GM23338 (cell line): ENCODE measurements at regions not wholly inside any gene's neighbourhood (a gene's known extent, or its start where the extent isn't known, plus 50 kb on each side); places are given as distances from the start of the nearest gene placed in this dataset.

Experiments
- ATAC-seq: fragments of 200-7000 bp; cut with Tn5 transposase; 3 replicates; pipeline ENCODE4 v1.9.1; 2020
- DNase-seq: peaks from one replicate; pipeline ENCODE4 v3.0.0-alpha.2; 2015; ENCODE audit warnings: low spot score
- H2AFZ ChIP-seq: fragments of 200-600 bp; sonication (generic); 2 replicates; pipeline ENCODE4 v1.8.0; 2016; ENCODE audit warnings: antibody characterized with exemption, mild to moderate bottlenecking, moderate library complexity
- H3F3A ChIP-seq: fragments of 200-600 bp; sonication (generic); replicated peaks from 2 replicates; pipeline ENCODE4 v1.8.0; 2017; ENCODE audit warnings: antibody characterized with exemption, mixed run types, low read depth
- H3K27ac ChIP-seq: fragments of 200-600 bp; sonication (generic); 2 replicates; pipeline ENCODE4 v1.6.1; 2016; ENCODE audit warnings: low read depth
- H3K27me3 ChIP-seq: fragments of 200-600 bp; sonication (generic); 2 replicates; pipeline ENCODE4 v1.8.0; 2016; ENCODE audit warnings: mild to moderate bottlenecking, mixed run types, moderate library complexity; ENCODE audit not compliant: insufficient read depth
- H3K36me3 ChIP-seq: fragments of 200-600 bp; sonication (generic); 2 replicates; pipeline ENCODE4 v1.8.0; 2016; ENCODE audit warnings: mild to moderate bottlenecking; ENCODE audit not compliant: insufficient read depth
- H3K4me1 ChIP-seq: fragments of 200-600 bp; sonication (generic); 2 replicates; pipeline ENCODE4 v1.8.0; 2016; ENCODE audit warnings: mild to moderate bottlenecking, moderate library complexity; ENCODE audit not compliant: insufficient read depth
- H3K4me2 ChIP-seq: fragments of 200-600 bp; sonication (generic); 2 replicates; pipeline ENCODE4 v1.7.1; 2017; ENCODE audit warnings: mixed run types
- H3K4me3 ChIP-seq: fragments of 200-600 bp; sonication (generic); 2 replicates; pipeline ENCODE4 v1.6.1; 2016; ENCODE audit warnings: mixed run types
- H3K79me2 ChIP-seq: fragments of 200-600 bp; sonication (generic); replicated peaks from 2 replicates; pipeline ENCODE4 v1.8.0; 2017; ENCODE audit warnings: mild to moderate bottlenecking; ENCODE audit not compliant: insufficient read depth
- H3K9me2 ChIP-seq: fragments of 200-600 bp; sonication (generic); 2 replicates; pipeline ENCODE4 v1.8.0; 2017; ENCODE audit not compliant: insufficient read depth
- H4K20me1 ChIP-seq: fragments of 200-600 bp; sonication (generic); replicated peaks from 2 replicates; pipeline ENCODE4 v1.8.0; 2017; ENCODE audit warnings: mild to moderate bottlenecking; ENCODE audit not compliant: insufficient read depth
- H3K27ac Mint-ChIP-seq: 2 replicates; pipeline ENCODE4 v1.8.0; 2020; ENCODE audit warnings: inconsistent platforms, mild to moderate bottlenecking, moderate library complexity, mixed read lengths
- H3K27me3 Mint-ChIP-seq: 3 replicates; pipeline ENCODE4 v1.8.0; 2022; ENCODE audit warnings: low read depth, mild to moderate bottlenecking, moderate library complexity, mixed read lengths, inconsistent platforms; ENCODE audit not compliant: insufficient read depth, poor library complexity
- H3K36me3 Mint-ChIP-seq: 3 replicates; pipeline ENCODE4 v1.8.0; 2021; ENCODE audit warnings: low read depth, mild to moderate bottlenecking, inconsistent platforms, moderate library complexity, mixed read lengths
- H3K4me1 Mint-ChIP-seq: 3 replicates; pipeline ENCODE4 v1.8.0; 2020; ENCODE audit warnings: mild to moderate bottlenecking, inconsistent platforms, mixed read lengths
- H3K4me3 Mint-ChIP-seq: 3 replicates; pipeline ENCODE4 v1.8.0; 2021; ENCODE audit warnings: moderate library complexity, mild to moderate bottlenecking, inconsistent platforms, mixed read lengths
- H3K9me3 Mint-ChIP-seq: 3 replicates; pipeline ENCODE4 v1.8.0; 2020; ENCODE audit warnings: moderate library complexity, mild to moderate bottlenecking, inconsistent platforms, mixed read lengths
- CREB1 ChIP-seq: fragments of 250-450 bp; sonication (Bioruptor Pico); IDR thresholded peaks from 2 replicates; pipeline ENCODE4 v1.5.0; 2020; ENCODE audit warnings: low read depth, mild to moderate bottlenecking, moderate library complexity
- CTCF ChIP-seq, 2 experiments: fragments of 200-600 bp in 1 of 2; sonication (generic) in 1 of 2; conservative IDR thresholded peaks; 2 replicates each; pipeline versions ENCODE4 v1.5.1 to v1.6.1; 2016 to 2017; ENCODE audit warnings: antibody characterized with exemption in 2 of 2, low read depth in 2 of 2, mild to moderate bottlenecking in 2 of 2, moderate library complexity in 1 of 2
- ETS1 ChIP-seq: IDR thresholded peaks from 2 replicates; pipeline ENCODE4 v1.6.1; 2016; ENCODE audit warnings: antibody characterized with exemption
- EZH2 ChIP-seq: fragments of 200-600 bp; sonication (generic); IDR thresholded peaks from one replicate; pipeline ENCODE4 v1.8.0; 2017; ENCODE audit warnings: antibody characterized with exemption, mild to moderate bottlenecking, low read depth; ENCODE audit not compliant: unreplicated experiment
- EZH2phosphoT487 ChIP-seq: fragments of 200-600 bp; sonication (generic); IDR thresholded peaks from one replicate; pipeline ENCODE4 v1.8.1; 2018; ENCODE audit warnings: antibody characterized with exemption; ENCODE audit not compliant: unreplicated experiment
- JUNB ChIP-seq: IDR thresholded peaks from one replicate; pipeline ENCODE4 v1.6.1; 2016; ENCODE audit warnings: antibody characterized with exemption; ENCODE audit not compliant: unreplicated experiment
- NANOG ChIP-seq: IDR thresholded peaks from 2 replicates; pipeline ENCODE4 v1.6.1; 2016; ENCODE audit warnings: antibody characterized with exemption, borderline replicate concordance
- POLR2AphosphoS5 ChIP-seq: IDR thresholded peaks from 2 replicates; pipeline ENCODE4 v1.6.1; 2016; ENCODE audit warnings: antibody characterized with exemption, low read depth
- REST ChIP-seq: IDR thresholded peaks from one replicate; pipeline ENCODE4 v1.6.1; 2018; ENCODE audit warnings: antibody characterized with exemption; ENCODE audit not compliant: unreplicated experiment
- STAT1 ChIP-seq: IDR thresholded peaks from one replicate; pipeline ENCODE4 v1.6.1; 2016; ENCODE audit warnings: antibody characterized with exemption; ENCODE audit not compliant: unreplicated experiment
- ZNF114 ChIP-seq: fragments of 250-450 bp; sonication (Bioruptor Pico); IDR thresholded peaks from 2 replicates; pipeline ENCODE4 v1.5.0; 2020; ENCODE audit warnings: mild to moderate bottlenecking, moderate library complexity
- ZNF331 ChIP-seq: fragments of 250-450 bp; sonication (Bioruptor Pico); IDR thresholded peaks from 2 replicates; pipeline ENCODE4 v1.5.0; 2020; ENCODE audit warnings: low read depth, mild to moderate bottlenecking, moderate library complexity
- ZNF462 ChIP-seq: fragments of 250-450 bp; sonication (Bioruptor Pico); IDR thresholded peaks from 2 replicates; pipeline ENCODE4 v1.5.0; 2020; ENCODE audit warnings: mild to moderate bottlenecking, moderate library complexity

- H3K4me3 Mint-ChIP-seq, result no peak overlapping the region
- H3K36me3 ChIP-seq, result no peaks in the 10 kb centered on the region; the same call in 1 of the 2 replicates
- peaks cover 5% of the 10 kb centered on the region; the same call in 1 of the 2 replicates for H3K9me2 ChIP-seq
- no peaks in the 10 kb centered on the region; the same call in 2 of the 3 replicates for H3K36me3 Mint-ChIP-seq
- TF ChIP-seq POLR2AphosphoS5 (no peak), CREB1 (CRISPR knock-in tag) (no peak), ETS1 (no peak), JUNB (no peak), CTCF (conservative IDR thresholded peaks at IDR 0.05; ENCODE audit: low read depth in 2 of 2) (no peak), EZH2 (no peak), ZNF114 (CRISPR knock-in tag) (no peak), STAT1 (no peak), EZH2phosphoT487 (no peak), NANOG (no peak), REST (no peak), ZNF462 (CRISPR knock-in tag) (no peak), ZNF331 (CRISPR knock-in tag) (no peak)
- no peaks in the 10 kb centered on the region for H3K79me2 ChIP-seq
- H3K4me3 ChIP-seq, result no peak overlapping the region
- no peak overlapping the region for H3K27ac ChIP-seq
- peaks cover 20% of the 10 kb centered on the region; the same call in 2 of the 3 replicates for H3K4me1 Mint-ChIP-seq
- H3F3A ChIP-seq, result no peaks in the 10 kb centered on the region
- ATAC-seq, result no peak
- no peak overlapping the region for H3K4me2 ChIP-seq
- no peaks in the 10 kb centered on the region for H3K27me3 Mint-ChIP-seq
- no peak for DNase-seq
- no peaks in the 10 kb centered on the region; the same call in 2 of the 3 replicates for H3K9me3 Mint-ChIP-seq
- no peak overlapping the region for H2AFZ ChIP-seq
- H3K4me1 ChIP-seq, result peaks cover 11% of the 10 kb centered on the region
- no peaks in the 10 kb centered on the region for H3K27me3 ChIP-seq
- no peaks in the 10 kb centered on the region for H4K20me1 ChIP-seq
- H3K27ac Mint-ChIP-seq, result no peak overlapping the region
Observed at GRCh38 chr2:215769246-215769645, 244.1 kb downstream of the MREG start.
